ENCODE measurements at regions not wholly inside any gene's neighbourhood (a gene's known extent, or its start where the extent isn't known, plus 50 kb on each side); places are given as distances from the start of the nearest gene placed in this dataset.

DNA sequence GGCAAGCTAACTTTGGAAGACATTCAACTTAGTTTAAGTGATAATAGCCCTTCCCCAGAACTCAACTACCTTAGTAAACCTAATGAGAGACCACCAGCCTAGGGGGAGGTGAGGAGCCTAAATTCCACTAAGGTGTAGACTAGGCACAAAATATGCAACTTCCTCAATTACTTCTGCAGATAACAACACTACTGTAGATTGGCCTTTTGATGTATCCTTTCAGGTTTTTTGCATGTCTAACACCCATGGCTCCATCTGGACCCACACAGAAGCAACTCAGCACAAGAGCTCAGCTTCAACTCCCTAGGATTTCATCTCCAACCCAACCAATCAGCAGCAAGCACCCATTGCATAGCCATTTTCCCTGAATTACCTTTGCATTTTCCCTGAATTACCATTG lies 353.3 kb downstream of the AKAIN1 start:
- TF ChIP-seq, protein P1, sequence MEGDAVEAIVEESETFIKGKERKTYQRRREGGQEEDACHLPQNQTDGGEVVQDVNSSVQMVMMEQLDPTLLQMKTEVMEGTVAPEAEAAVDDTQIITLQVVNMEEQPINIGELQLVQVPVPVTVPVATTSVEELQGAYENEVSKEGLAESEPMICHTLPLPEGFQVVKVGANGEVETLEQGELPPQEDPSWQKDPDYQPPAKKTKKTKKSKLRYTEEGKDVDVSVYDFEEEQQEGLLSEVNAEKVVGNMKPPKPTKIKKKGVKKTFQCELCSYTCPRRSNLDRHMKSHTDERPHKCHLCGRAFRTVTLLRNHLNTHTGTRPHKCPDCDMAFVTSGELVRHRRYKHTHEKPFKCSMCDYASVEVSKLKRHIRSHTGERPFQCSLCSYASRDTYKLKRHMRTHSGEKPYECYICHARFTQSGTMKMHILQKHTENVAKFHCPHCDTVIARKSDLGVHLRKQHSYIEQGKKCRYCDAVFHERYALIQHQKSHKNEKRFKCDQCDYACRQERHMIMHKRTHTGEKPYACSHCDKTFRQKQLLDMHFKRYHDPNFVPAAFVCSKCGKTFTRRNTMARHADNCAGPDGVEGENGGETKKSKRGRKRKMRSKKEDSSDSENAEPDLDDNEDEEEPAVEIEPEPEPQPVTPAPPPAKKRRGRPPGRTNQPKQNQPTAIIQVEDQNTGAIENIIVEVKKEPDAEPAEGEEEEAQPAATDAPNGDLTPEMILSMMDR (IDR thresholded peaks at IDR 0.05; ENCODE audit: low read depth, low read length, missing input control), result no peak
- TF ChIP-seq, protein P2, sequence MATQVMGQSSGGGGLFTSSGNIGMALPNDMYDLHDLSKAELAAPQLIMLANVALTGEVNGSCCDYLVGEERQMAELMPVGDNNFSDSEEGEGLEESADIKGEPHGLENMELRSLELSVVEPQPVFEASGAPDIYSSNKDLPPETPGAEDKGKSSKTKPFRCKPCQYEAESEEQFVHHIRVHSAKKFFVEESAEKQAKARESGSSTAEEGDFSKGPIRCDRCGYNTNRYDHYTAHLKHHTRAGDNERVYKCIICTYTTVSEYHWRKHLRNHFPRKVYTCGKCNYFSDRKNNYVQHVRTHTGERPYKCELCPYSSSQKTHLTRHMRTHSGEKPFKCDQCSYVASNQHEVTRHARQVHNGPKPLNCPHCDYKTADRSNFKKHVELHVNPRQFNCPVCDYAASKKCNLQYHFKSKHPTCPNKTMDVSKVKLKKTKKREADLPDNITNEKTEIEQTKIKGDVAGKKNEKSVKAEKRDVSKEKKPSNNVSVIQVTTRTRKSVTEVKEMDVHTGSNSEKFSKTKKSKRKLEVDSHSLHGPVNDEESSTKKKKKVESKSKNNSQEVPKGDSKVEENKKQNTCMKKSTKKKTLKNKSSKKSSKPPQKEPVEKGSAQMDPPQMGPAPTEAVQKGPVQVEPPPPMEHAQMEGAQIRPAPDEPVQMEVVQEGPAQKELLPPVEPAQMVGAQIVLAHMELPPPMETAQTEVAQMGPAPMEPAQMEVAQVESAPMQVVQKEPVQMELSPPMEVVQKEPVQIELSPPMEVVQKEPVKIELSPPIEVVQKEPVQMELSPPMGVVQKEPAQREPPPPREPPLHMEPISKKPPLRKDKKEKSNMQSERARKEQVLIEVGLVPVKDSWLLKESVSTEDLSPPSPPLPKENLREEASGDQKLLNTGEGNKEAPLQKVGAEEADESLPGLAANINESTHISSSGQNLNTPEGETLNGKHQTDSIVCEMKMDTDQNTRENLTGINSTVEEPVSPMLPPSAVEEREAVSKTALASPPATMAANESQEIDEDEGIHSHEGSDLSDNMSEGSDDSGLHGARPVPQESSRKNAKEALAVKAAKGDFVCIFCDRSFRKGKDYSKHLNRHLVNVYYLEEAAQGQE (IDR thresholded peaks at IDR 0.05), result no peak
- TF ChIP-seq YY1 (IDR thresholded peaks at IDR 0.05), result no peak
- no peak for TF ChIP-seq RAD21 (IDR thresholded peaks at IDR 0.05)

All from liver (tissue), 3 donors.